NAMALWA (cell line): ENCODE measurements at regions not wholly inside any gene's neighbourhood (a gene's known extent, or its start where the extent isn't known, plus 50 kb on each side); places are given as distances from the start of the nearest gene placed in this dataset.

ENCODE experiments used
- DNase-seq: peaks from one replicate; pipeline ENCODE4 v3.0.0-alpha.2; 2015; ENCODE audit warnings: low spot score

DNA sequence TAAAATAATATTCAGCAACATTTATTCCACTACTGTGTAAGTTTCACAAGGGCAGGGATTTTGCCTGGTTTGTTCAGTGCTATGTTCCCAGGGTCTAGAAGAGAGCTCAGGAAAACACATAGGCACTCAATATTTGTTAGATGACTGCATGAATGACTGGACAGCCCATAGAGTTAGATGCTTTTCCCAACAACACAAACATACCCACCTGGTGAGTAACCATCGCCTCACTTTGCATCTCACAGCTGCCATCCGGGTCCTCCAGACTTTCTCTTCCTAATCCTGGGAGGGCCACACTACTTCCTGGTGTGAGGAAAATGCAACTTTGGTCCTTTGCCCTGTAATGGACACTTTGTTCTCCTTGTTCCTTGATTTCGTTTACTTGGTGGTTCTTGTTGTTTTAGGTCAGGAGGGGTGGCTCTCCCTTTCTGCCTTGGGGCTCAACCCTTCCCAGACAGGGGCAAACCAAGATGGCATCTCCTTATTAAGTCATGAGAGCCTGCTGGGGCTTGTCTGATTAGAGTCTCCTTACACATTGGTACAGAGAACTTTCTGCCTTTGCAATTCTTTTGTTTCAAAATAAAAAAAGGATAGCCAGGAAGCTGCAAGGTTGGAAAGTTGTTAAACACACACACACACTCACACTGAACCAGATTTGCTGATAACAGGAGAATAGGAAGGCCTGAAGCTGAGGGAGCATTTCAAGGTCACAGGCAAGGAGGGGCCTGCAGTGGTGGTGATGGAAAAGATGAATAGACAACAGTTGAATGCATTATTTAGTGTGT is 190.6 kb downstream of the MID1IP1 start:
- DNase-seq: no peak

DNA sequence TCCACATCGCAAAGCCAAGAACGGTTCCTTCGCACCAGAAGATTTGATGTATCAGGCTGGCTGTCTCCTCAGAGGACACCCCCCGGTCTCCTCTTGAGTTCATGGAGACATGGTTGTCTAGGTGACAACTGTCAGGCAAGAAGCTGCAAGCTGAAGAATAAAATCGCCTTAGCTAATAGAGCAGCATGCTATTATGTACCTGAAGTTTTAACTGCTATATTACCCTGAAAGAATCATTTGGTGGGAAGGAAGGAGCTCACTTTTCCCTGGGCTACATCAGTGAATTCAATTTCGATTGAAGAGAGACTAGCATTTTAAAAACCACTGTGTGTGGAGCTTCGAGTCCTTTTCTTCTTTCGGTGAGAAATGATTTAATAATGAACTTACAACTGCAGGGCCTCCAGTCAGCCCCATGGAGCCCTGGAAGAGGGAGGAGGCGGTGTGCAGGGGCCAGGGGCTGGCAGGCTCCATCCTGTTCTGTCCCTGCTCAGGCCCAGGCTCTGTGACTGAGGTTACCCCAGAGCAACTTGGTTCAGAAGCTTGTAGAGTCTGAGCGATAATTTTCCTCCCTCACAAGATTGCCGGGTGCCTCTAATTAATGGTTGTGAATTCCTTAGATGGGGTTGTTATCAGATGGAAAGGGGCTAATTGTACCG is 191.3 kb downstream of the MID1IP1 start:
- DNase-seq: no peak

DNA sequence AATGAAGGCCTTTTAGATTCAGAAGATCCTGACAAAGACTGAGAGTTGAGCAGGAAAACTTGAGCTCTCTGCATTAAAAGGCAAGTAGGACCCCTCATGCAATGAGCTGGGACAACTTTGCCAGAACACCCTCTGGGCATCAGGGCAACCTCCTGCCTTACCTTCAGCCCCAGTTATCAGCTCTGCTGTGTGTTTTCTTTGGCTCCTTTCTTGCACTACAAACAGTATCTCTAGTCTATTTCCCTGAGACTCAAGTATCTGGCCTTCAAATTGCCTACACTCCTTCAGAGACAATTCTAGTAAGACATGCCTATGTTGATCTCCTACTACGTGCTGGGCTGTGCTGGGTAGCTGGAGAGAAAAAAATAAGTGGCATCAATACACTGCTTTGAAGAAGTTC is 192.2 kb downstream of the MID1IP1 start:
- no peak for DNase-seq

DNA sequence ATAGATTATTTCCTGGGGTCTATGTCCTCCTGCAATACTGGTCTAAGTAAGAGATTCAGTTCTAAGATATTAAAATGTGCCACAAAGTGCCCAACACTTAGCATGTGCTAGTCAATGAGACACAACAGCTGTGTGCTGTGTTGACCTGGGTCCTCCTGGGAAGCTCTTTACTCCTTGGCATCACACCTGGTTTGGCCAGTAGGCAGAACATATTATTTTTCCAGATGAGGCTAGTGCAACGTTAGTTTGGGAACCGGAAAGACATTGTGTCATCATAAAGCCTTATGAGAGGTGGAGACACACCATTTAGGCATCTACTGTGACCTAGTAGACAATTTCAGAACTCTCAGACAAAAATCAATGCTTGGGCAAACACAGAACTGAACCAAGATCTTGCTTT is 197.8 kb downstream of the MID1IP1 start:
- DNase-seq: no peak

DNA sequence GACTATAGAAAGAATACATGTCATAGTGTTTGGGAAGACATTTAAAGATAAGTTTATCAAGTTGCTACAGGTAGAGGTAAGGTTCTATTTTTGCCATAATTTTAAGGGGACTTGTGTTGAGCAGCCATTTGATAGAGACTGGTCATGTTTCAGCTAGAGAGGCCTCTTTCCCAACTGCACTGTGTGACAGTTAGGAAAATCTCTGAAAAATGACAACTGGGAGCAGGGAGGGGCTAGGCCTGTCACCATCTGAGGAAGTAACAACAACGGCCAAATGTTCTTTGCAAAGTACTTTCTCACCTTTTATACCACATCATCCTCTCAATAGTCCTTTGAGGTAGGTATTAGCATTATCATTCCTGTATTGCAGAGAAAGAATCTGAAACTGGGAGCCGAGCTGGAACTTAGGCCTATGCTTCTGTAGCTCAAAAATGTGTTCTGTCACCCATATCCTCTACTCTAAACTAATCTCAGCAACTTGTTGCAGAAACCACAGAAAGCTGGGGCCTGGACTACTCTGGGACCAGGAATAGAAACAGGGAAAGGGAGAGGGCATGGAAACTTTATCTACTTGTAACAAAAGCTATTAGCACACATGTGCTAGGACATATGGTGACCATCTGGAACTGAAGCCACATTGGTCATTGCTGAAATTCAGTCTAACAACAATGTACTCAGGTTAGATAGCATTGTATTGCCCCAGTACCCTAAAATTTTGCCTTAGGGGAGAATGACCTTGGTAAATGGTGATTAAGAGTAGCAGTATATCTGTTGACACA is 198.9 kb downstream of the MID1IP1 start:
- DNase-seq: no peak

DNA sequence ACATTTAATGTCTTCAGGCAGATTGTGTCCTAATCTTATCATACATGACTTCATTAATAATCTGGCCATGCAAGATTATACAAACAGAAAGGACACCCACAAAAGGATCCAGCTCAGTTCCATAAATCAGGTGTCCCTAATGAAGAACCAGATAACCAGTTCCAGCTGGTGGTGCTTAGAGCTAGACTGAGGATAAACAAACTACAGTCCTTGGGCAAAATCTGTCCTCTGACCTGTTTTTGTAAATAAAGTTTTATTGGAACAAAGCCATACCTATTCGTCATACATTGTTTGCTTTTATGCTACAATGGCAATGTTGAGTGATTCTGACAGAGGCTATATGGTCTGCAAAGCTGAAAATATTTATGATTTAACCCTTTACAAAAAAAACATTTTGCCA is 199.5 kb downstream of the MID1IP1 start:
- no peak for DNase-seq

DNA sequence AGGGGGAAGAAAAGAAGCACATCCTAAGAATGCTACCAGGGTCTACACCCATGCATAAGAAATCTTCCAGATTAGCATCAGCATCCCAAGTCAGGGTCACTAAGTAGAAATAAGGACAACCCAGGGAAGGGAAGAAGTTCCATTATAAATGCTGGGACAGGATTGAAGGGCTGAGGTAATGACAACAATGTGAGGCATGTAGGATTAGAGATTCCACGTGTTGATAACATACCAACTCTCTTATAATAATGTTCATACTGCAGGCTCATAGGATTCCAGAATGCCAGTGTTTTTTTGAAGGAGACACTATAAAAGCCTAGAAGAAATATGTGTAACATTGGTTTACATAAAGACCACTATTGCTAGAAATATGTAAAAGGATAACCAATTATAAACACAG is 201.2 kb downstream of the MID1IP1 start:
- no peak for DNase-seq

DNA sequence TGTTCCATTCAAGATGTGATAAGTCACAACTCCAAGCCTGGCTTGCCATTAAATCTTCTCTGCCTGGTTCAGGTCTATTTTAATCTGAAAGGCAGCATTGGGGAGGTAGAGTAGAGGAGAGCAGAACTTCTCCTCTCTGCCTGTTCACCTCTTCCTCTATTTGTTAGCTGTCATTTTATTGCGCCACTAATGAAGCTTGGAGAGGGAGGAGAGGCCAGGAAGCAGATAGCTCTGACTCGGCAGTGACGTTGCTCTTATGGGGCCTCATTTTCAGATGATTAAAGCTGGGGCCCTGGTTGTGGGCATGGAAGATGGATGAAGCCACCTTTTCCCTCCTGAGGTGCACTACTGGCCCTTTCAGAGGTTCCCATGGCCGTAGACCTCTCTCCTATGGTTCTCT is 207.3 kb downstream of the MID1IP1 start:
- no peak for DNase-seq

DNA sequence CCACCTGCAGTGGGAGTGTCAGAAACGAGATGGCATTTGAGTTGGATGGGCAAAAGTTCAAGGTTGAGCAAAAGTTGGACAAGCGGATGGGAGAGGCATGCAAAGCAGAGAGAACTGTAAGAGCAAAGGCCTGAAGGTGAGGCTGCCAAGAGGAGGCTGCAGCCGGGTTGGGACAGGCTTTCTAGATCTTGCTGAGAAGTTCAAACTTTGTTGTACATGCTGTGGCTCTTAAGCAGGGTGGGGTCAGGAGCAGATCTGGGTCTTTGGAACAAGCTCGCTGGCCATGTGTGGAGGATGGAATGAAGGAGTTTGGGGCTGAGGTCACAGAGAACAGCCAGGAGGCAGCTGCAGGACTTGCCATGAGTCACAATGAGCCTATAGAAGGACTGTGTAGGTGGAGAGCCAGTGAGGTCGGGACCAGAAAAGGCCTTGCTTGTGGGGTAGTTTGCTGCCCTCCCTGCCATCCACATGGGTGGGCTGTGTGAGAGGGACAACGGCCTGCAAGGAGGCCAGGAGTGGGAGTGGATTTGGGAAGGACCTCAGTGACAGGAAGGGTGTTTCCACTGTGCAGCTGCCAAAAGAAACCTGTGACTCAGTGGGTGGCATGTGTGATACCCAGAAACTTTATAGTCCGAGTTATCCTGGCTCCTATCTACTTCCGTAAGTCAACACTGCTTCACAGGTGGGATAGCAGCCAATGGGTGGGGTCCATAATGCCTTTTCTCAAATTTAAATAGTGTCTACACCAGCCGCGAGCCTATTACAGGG is 210.4 kb downstream of the MID1IP1 start:
- no peak for DNase-seq

DNA sequence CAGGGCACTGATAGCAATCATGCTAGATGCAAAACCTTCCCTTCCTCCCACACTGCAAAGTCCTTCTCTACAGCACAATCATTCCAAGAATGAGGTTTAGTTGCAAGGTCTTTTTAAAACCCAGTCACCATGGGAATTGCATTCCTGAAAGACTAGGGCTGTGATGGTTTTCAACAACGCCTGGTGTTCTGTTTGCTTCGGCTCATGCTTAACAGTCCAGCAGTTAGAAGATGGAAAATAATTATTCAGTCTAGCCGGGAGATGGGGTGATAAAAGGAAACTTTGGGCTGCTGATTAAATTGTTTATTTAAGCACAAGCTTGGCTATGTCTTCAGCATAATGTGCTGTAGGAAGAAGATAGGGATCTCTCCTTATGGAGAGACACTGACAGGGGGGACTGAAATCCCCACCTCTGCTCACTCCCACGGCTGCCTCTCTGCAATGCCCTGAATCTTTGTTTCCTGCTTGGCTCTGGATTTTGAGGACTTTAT is 211.4 kb downstream of the MID1IP1 start:
- DNase-seq: no peak

DNA sequence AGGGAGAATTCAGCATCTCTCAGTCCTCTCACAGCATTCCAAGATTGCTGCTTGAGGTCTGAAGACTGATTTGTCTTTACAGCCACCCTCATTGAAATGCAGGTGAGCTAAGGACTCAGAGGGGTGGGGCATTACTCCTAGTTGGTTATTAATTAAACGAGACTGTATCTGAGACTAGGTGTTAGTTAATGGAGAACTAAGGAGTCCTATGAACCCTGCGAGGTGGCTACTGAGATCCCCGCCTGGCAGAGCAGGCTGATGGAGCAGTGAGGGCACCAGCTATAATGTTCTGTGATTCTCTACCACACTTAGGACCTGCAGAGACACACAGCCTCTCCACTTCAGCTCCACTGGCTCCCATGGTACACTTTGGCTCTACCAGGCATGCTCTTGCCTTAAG is 215.3 kb downstream of the MID1IP1 start:
- DNase-seq: no peak

DNA sequence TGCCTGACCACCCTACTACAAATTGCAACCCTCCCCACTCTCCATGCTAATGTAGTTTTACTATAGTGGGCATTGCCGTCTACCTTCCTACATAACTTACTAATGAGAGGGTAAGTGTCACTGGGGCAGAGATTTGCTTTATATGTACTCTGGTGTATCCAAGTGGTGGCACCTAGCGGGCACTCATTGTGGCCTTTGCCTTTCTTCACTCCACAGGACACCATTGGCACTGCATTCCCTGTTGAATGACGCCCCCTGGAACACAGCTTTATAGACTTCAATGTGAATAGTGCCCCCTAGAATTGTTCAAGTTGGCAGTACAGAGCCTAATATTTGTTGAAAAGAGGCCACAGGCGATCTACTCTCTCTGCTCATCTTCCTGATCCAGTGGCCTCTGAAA is 215.8 kb downstream of the MID1IP1 start:
- no peak for DNase-seq

DNA sequence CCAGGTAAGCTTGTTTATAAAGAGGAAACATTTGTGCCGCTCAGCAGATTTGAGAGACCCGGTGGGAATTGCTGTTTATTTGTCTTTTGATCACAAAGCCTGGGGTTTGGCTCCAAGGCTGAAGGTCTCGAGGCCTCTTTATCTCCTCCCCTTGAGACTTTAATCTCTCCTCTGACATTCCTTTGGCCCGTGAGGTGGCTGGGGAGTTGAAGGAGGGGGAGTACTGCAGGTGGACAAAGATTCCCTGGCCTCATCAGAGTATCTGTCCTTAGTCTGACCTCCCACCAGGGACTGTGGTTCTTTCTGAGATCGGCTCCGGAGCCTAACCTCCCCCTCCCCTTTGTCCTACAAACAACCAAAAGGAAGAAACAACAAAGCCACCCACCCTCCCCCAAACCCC is 216.5 kb downstream of the MID1IP1 start:
- DNase-seq: no peak

DNA sequence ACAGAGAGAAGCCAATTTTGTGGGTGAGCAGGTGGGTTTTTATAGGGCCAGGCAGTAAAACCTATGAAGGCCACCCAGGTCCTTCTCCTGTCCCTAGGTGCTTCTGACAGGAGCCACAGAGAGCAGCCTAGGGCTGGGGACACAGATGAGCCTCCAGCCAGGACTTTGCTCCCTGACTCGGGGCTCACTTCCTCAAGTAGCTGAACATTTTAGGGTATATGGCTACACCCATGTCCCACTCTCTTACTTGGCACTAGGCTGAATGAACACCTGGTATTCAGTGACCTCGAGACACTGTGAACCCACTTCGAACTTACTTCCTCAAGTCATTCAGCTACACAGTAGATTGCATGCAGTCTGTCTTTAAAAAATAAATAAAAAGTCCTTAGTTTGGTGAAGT is 217.3 kb downstream of the MID1IP1 start:
- DNase-seq: no peak

DNA sequence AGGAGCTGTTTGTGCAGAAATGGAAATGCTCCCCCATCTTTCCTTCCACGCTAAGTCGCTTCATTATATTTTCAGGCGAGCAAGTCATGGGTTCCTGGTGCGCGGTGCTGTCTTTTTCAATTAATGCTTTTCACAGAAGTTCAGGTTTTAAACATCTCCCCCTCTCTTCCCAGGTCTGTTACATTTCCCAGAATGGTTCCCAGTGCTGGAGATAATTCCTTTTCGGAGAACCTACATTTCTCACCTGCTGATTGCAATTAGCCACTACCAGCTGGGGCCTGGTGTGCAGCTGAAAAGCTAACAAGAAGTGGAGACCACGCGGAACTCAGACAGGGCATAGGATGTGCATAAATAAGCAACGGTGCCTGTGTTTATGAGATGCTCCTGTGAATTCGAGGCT is 217.8 kb downstream of the MID1IP1 start:
- DNase-seq: no peak

DNA sequence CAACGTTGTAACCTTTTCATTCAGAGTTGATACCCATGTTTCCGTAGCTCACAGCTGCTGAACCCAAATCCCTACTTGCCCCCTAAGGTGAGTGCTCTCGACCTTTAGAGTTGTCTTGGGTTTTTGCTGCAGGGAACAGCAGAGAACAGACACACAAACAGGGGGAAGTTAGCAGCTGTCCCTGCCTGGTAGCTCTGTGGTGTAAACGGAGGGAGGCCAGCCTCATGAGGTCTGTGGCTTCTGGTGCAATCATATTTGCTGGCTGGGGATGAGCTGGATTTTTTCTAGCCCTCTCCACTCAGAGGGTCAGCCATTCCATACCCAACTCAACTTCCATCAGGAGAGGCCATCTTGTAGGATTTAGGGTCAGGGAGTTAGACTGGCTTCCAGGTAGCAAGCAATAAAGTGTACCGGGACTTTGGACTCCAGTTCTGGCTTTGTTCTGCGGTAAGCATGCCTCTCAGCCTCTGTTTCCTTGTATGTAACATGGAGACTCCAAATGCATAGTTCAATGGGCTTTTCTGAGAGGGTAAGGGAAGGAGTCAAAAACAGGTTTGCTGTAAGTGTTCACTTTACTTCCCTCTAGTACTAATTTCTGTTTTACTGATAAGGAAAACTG is 218.9 kb downstream of the MID1IP1 start:
- DNase-seq: no peak

DNA sequence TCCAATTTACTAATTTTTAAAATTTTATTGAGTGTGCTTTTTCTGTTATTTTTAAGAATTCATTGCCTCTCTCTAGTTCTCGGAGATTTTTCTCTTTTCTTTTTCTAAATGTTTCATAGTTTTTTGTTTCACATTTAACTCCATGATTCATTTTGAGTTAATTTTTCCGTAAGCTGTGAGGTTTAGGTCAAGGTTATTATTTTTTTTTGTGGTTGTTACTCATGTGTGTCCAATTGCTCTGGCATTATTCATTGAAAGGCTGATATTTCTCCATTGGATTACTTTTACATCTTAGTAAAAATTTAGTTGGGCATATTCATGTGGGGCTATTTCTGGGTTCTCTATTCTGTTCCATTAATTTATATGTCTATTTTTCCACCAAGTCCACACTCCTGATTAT is 220.8 kb downstream of the MID1IP1 start:
- DNase-seq: no peak

DNA sequence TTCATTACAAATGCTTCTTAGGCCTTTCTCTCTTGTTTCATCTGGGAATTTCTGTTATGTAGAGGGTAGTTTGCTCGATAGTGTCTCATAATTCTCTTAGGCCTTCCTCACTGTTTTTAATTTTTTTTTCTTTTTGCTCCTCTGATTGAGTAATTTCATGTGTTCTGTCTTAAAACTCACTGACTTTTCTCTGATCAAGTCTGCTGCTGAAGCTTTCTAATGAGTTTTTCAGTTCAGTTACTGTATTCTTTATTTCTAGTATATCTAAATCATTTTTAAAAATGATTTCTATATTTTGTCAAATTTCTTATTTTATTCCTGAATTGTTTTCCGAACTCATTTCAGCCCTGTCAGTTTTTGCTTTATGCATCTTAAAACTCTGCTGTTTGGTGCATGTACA is 228.0 kb downstream of the MID1IP1 start:
- DNase-seq: no peak

DNA sequence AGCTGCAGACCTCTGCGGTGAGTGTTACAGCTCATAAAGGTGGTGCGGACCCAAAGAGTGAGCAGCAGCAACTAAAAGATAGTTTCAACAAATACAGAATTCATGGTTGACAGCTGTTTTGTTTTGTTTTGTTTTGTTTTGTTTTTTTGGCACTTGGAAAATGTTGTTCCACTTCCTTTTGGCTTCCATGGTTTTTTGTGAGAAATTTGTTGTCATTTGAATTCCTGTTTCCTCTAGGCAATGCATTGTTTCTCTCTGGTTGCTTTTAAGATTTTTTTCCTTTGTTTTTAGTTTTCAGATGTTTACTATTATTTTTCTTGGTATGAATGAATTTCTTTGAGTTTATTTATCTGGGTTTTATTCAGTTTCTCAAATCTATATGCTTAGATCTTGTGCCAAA is 229.4 kb downstream of the MID1IP1 start:
- DNase-seq: no peak

DNA sequence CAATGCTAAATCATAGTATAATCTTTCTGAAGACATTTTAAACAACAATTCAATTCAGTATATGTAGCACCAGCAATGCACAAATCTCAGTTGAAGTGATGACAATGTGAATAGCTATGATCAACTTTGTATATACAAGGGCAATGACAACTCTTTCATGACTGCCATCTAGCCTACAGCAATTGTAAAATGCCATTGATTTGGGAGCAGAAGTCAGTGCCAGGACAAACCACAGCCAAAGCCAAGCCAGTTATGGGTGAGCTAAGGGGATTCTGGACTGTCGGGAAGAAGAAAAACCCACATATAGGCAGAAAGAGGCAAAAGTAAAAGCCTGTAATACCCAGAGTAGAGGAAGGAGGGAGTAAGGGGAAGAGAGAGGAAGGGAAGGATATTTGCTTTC is 238.6 kb downstream of the MID1IP1 start:
- DNase-seq: no peak

DNA sequence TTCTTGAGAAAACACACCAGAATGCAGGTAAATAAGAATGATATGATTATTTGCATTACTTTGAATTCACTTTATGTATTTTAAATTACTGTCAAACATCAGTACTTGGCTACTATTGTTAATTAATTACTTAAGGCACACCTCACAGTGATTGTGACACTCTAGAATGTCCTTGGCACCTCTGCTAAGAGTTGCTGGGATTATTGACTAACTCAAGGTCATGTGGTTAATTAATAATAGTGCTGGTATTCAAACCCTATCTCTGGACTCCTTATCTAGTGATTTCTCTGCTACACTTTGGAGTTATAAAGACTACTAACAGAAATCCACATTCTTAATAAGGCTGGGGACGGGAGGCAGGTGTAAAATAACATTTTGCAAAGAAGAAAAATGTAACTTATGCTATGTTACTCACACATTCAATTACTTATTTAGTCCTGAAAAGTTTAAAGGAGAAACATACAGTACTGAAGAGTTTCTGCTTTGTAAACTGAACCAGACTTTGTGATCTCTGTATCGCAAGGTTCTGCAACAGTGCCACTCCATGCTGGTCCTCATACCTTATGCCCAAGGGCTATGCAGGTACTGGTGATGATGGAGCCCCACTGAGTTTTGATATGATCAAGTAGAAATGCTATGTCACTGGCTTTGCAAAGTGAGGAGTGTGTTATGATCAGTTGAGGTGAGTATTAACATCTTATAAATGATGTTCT is 242.7 kb downstream of the MID1IP1 start:
- no peak for DNase-seq
